Nephron progenitor cell (in vitro differentiated cells): ENCODE measurements at regions not wholly inside any gene's neighbourhood (a gene's known extent, or its start where the extent isn't known, plus 50 kb on each side); places are given as distances from the start of the nearest gene placed in this dataset.
"Not testable (repeated sequence)": the region's sequence is repeated elsewhere in the genome, so short reads cannot be mapped to it uniquely, and the experiment has no call there.

ENCODE experiments used
- DNase-seq: peaks from one replicate; pipeline ENCODE4 v3.0.0; 2021
- H3K27ac Mint-ChIP-seq: 2 replicates; pipeline ENCODE4 v1.8.0; 2021; ENCODE audit warnings: mild to moderate bottlenecking, moderate library complexity, mixed read lengths
- H3K27me3 Mint-ChIP-seq: 2 replicates; pipeline ENCODE4 v1.8.0; 2021; ENCODE audit warnings: mild to moderate bottlenecking, low read depth, mixed read lengths; ENCODE audit not compliant: poor library complexity
- H3K36me3 Mint-ChIP-seq: 2 replicates; pipeline ENCODE4 v1.8.0; 2021; ENCODE audit warnings: low read depth, mixed read lengths
- H3K4me1 Mint-ChIP-seq: 2 replicates; pipeline ENCODE4 v1.8.0; 2021; ENCODE audit warnings: mixed read lengths
- H3K4me3 Mint-ChIP-seq: 2 replicates; pipeline ENCODE4 v1.8.0; 2021; ENCODE audit warnings: mild to moderate bottlenecking, moderate library complexity, mixed read lengths
- H3K9me3 Mint-ChIP-seq: 2 replicates; pipeline ENCODE4 v1.8.0; 2021; ENCODE audit warnings: mild to moderate bottlenecking, moderate library complexity, mixed read lengths

- H3K9me3 Mint-ChIP-seq = peaks cover 14% of the 10 kb centered on the region
- not testable (repeated sequence) for H3K36me3 Mint-ChIP-seq, H3K4me1 Mint-ChIP-seq, H3K27ac Mint-ChIP-seq, H3K4me3 Mint-ChIP-seq, DNase-seq, H3K27me3 Mint-ChIP-seq
These were observed 443.2 kb upstream of the ZNF722 start for GRCh38 chr7:63555226-63555994.

DNA sequence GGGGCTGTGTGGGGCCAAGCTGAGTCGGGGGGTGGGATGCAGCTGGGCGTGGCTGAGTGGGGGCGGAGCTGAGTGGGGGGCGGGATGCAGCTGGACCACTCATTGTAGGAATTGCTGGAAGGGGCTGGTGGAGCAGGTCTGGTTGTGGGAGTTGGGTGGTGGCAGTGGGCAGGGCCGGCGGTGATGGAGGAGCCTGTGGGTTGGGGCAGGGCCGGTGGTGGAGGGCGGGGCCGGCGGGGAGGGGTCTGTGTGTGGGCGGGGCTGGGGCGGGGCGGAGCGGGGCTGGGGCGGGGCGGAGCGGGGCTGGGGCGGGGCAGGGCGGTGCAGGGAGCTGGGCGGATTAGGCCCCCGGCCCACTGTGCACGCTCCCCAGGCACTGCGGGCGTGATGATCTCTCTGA, 442.4 kb upstream of the ZNF722 start:
- peaks cover 22% of the 10 kb centered on the region for H3K9me3 Mint-ChIP-seq
- not testable (repeated sequence) for H3K27ac Mint-ChIP-seq, H3K27me3 Mint-ChIP-seq, H3K36me3 Mint-ChIP-seq, H3K4me3 Mint-ChIP-seq, H3K4me1 Mint-ChIP-seq, DNase-seq

GRCh38 chr7:63559016-63559415, 439.6 kb upstream of the ZNF722 start:
- not testable (repeated sequence) for H3K27ac Mint-ChIP-seq, H3K27me3 Mint-ChIP-seq, H3K36me3 Mint-ChIP-seq, H3K4me3 Mint-ChIP-seq, H3K4me1 Mint-ChIP-seq, DNase-seq
- H3K9me3 Mint-ChIP-seq = peaks cover 22% of the 10 kb centered on the region

- H3K27me3 Mint-ChIP-seq, H3K27ac Mint-ChIP-seq, H3K36me3 Mint-ChIP-seq, H3K4me1 Mint-ChIP-seq, H3K4me3 Mint-ChIP-seq, DNase-seq: not testable (repeated sequence)
- peaks cover 25% of the 10 kb centered on the region for H3K9me3 Mint-ChIP-seq
These were observed 438.7 kb upstream of the ZNF722 start for GRCh38 chr7:63559826-63560465.

GRCh38 chr7:63561911-63562310, 436.7 kb upstream of the ZNF722 start:
- not testable (repeated sequence) for H3K27ac Mint-ChIP-seq, H3K36me3 Mint-ChIP-seq, H3K27me3 Mint-ChIP-seq, DNase-seq, H3K4me3 Mint-ChIP-seq, H3K4me1 Mint-ChIP-seq
- H3K9me3 Mint-ChIP-seq = peaks cover 33% of the 10 kb centered on the region

GRCh38 chr7:63562364-63563060, 436.1 kb upstream of the ZNF722 start:
- H3K36me3 Mint-ChIP-seq, DNase-seq, H3K4me1 Mint-ChIP-seq, H3K4me3 Mint-ChIP-seq, H3K27me3 Mint-ChIP-seq, H3K27ac Mint-ChIP-seq: not testable (repeated sequence)
- H3K9me3 Mint-ChIP-seq = peaks cover 33% of the 10 kb centered on the region

- not testable (repeated sequence) for H3K4me3 Mint-ChIP-seq, DNase-seq, H3K4me1 Mint-ChIP-seq, H3K27me3 Mint-ChIP-seq, H3K36me3 Mint-ChIP-seq, H3K27ac Mint-ChIP-seq
- peaks cover 37% of the 10 kb centered on the region for H3K9me3 Mint-ChIP-seq
These were observed 435.3 kb upstream of the ZNF722 start for GRCh38 chr7:63563151-63563940.

GRCh38 chr7:63564882-63565281, 433.8 kb upstream of the ZNF722 start:
- not testable (repeated sequence) for H3K36me3 Mint-ChIP-seq, H3K4me1 Mint-ChIP-seq, H3K27ac Mint-ChIP-seq, DNase-seq, H3K4me3 Mint-ChIP-seq, H3K27me3 Mint-ChIP-seq
- peaks cover 40% of the 10 kb centered on the region for H3K9me3 Mint-ChIP-seq

DNA sequence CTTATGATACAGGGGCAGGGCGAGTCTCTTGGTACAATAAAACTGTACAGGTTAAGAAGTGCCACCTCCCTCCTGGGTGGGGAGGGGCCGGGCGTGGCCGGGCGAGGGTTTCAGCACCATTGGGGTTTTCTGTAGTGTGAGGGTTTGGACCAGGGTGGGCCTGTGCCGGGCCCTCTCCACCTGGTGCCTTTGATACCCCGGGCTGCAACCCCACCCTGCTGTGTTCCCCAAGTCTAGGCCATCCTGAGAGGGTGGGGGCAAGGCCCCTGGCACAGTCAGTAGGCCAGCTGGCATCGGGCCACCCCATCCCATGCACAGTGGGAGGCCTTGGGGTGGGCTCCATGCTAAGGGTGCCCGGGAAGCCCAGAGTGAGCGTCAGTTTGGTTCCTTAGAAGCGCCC, 431.8 kb upstream of the ZNF722 start:
- not testable (repeated sequence) for H3K27me3 Mint-ChIP-seq, DNase-seq, H3K36me3 Mint-ChIP-seq, H3K27ac Mint-ChIP-seq, H3K4me3 Mint-ChIP-seq, H3K4me1 Mint-ChIP-seq
- H3K9me3 Mint-ChIP-seq = peaks cover 39% of the 10 kb centered on the region

- DNase-seq, H3K36me3 Mint-ChIP-seq, H3K4me1 Mint-ChIP-seq, H3K4me3 Mint-ChIP-seq, H3K27ac Mint-ChIP-seq, H3K27me3 Mint-ChIP-seq: not testable (repeated sequence)
- H3K9me3 Mint-ChIP-seq = peaks cover 39% of the 10 kb centered on the region
These were observed 431.0 kb upstream of the ZNF722 start for GRCh38 chr7:63567636-63568035.

DNA sequence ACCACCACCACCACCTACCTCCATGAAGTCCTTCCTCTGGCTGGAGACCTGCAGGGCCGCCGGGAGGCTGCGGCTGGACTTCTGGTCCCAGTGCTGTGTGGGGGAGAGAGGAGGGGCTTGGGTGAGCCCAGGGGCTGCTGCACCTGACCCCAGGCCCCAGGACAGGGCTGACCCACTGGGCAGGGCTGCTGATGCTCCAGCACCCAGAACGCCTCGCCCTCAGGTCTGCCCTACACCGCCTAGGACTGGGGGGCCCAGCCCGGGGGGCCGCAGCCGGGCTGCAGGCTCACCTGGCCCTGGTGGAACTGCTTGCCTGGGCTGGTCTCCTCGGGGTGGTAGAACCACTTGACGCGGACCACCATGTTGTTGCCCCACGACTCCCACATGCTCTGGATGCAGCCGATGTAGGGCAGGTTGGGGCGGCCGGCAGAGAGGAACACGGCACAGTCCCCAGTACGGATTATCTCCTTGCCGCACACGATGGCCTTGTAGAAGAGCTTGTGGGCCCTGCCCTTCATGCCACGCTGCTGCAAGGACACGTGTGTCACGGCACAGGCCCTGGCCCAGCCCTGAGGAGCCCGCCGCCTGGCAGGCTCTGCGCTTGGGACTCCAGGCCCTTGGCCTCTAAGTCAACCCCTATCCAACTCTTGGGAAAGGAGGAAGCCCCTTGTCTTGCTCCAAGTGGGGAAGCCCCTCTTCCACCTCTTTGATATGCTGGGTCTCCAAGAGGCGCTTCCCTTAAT, 429.9 kb upstream of the ZNF722 start:
- not testable (repeated sequence) for H3K4me1 Mint-ChIP-seq, H3K36me3 Mint-ChIP-seq, H3K27me3 Mint-ChIP-seq, H3K27ac Mint-ChIP-seq, H3K4me3 Mint-ChIP-seq, DNase-seq
- H3K9me3 Mint-ChIP-seq = peaks cover 39% of the 10 kb centered on the region

- not testable (repeated sequence) for H3K4me1 Mint-ChIP-seq, H3K4me3 Mint-ChIP-seq, H3K27ac Mint-ChIP-seq, DNase-seq, H3K36me3 Mint-ChIP-seq, H3K27me3 Mint-ChIP-seq
- H3K9me3 Mint-ChIP-seq = peaks cover 41% of the 10 kb centered on the region
These were observed 428.1 kb upstream of the ZNF722 start for GRCh38 chr7:63570386-63571115.

- not testable (repeated sequence) for H3K27ac Mint-ChIP-seq, DNase-seq, H3K4me1 Mint-ChIP-seq, H3K36me3 Mint-ChIP-seq, H3K27me3 Mint-ChIP-seq, H3K4me3 Mint-ChIP-seq
- H3K9me3 Mint-ChIP-seq = peaks cover 48% of the 10 kb centered on the region
These were observed 426.5 kb upstream of the ZNF722 start for GRCh38 chr7:63572196-63572595.
